ENCODE measurements at regions not wholly inside any gene's neighbourhood (a gene's known extent, or its start where the extent isn't known, plus 50 kb on each side); places are given as distances from the start of the nearest gene placed in this dataset.
"Not testable (repeated sequence)": the region's sequence is repeated elsewhere in the genome, so short reads cannot be mapped to it uniquely, and the experiment has no call there.

GRCh38 chr4:110332483-110332882 lies 134.1 kb upstream of the ELOVL6 start:
- BruUV-seq (replicated peaks) = no TSS peak
- H3K4me3 ChIP-seq (ENCODE audit: low read depth in 2 of 2, low read length in 2 of 2) = no peak overlapping the region
- DNase-seq (ENCODE audit: low read depth, low spot score) = no peak
- no peaks in the 10 kb centered on the region for H3K36me3 ChIP-seq (ENCODE audit: control insufficient read depth, insufficient read depth, low read length)
- ATAC-seq = no peak
- in situ Hi-C loops (cut with HindIII; ENCODE audit: low pct_unique_long_range_greater_than_20kb, low sequenced_read_pairs) = no loop called here
- CTCF ChIA-PET = no interaction called here
- no peaks in the 10 kb centered on the region for H3K4me1 ChIP-seq (ENCODE audit: control insufficient read depth, insufficient read depth, low read length)
- TF ChIP-seq CTCF (IDR thresholded peaks at IDR 0.05) (no peak), TCF7L2 (IDR thresholded peaks at IDR 0.05; ENCODE audit: low read depth, low read length) (no peak), POLR2AphosphoS5 (IDR thresholded peaks at IDR 0.05; ENCODE audit: low read depth, low read length) (no peak), SIN3A (IDR thresholded peaks at IDR 0.05; ENCODE audit: borderline replicate concordance, insufficient read depth, low read depth, low read length) (no peak)
- TF ChIP-seq, protein P1, sequence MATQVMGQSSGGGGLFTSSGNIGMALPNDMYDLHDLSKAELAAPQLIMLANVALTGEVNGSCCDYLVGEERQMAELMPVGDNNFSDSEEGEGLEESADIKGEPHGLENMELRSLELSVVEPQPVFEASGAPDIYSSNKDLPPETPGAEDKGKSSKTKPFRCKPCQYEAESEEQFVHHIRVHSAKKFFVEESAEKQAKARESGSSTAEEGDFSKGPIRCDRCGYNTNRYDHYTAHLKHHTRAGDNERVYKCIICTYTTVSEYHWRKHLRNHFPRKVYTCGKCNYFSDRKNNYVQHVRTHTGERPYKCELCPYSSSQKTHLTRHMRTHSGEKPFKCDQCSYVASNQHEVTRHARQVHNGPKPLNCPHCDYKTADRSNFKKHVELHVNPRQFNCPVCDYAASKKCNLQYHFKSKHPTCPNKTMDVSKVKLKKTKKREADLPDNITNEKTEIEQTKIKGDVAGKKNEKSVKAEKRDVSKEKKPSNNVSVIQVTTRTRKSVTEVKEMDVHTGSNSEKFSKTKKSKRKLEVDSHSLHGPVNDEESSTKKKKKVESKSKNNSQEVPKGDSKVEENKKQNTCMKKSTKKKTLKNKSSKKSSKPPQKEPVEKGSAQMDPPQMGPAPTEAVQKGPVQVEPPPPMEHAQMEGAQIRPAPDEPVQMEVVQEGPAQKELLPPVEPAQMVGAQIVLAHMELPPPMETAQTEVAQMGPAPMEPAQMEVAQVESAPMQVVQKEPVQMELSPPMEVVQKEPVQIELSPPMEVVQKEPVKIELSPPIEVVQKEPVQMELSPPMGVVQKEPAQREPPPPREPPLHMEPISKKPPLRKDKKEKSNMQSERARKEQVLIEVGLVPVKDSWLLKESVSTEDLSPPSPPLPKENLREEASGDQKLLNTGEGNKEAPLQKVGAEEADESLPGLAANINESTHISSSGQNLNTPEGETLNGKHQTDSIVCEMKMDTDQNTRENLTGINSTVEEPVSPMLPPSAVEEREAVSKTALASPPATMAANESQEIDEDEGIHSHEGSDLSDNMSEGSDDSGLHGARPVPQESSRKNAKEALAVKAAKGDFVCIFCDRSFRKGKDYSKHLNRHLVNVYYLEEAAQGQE (IDR thresholded peaks at IDR 0.05; ENCODE audit: insufficient read depth in 1 of 2, low read depth in 2 of 2, low read length in 1 of 2) = no peak
- H3K27ac ChIP-seq (ENCODE audit: low read length) = no peak overlapping the region
- intact Hi-C loops (cut with micrococcal nuclease; ENCODE audit: unreplicated experiment) = no loop called here
- H3K9me3 ChIP-seq (ENCODE audit: control insufficient read depth, insufficient read depth, low read depth, low read length) = no peaks in the 10 kb centered on the region
- H3K27me3 ChIP-seq (ENCODE audit: control insufficient read depth, insufficient read depth, low read length) = no peaks in the 10 kb centered on the region
- POLR2A ChIA-PET = no interaction called here

GRCh38 chr4:110326426-110326825 lies 128.0 kb upstream of the ELOVL6 start:
- H3K4me3 ChIP-seq (ENCODE audit: low read depth in 2 of 2, low read length in 2 of 2); H3K27me3 ChIP-seq (ENCODE audit: control insufficient read depth, insufficient read depth, low read length); intact Hi-C loops (cut with micrococcal nuclease; ENCODE audit: unreplicated experiment); CTCF ChIA-PET; DNase-seq (ENCODE audit: low read depth, low spot score); H3K27ac ChIP-seq (ENCODE audit: low read length); ATAC-seq; H3K36me3 ChIP-seq (ENCODE audit: control insufficient read depth, insufficient read depth, low read length); H3K4me1 ChIP-seq (ENCODE audit: control insufficient read depth, insufficient read depth, low read length); POLR2A ChIA-PET; in situ Hi-C loops (cut with HindIII; ENCODE audit: low pct_unique_long_range_greater_than_20kb, low sequenced_read_pairs); BruUV-seq (replicated peaks); H3K9me3 ChIP-seq (ENCODE audit: control insufficient read depth, insufficient read depth, low read depth, low read length): not testable (repeated sequence)

DNA sequence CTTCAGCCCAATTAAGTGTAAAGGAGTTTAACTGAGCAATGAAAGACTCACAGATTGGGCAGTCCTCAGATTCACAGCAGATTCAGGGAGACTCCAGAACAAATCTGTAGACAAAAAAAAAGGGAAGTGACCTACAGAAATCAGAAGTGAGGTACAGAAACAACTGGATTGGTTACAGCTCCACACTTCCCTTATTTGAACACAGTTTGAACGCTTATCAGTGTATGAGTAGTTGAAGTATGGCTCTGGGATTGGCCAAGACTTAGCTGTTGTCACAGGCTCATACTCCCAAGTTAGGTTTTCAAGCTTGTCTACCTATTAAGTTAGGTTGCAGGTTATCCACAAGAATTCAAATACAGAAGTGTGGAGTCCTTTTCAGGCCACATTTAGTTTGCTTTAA lies 112.4 kb upstream of the ELOVL6 start:
- ChIA-PET CTCF (no interaction called here), POLR2A (no interaction called here)
- no peaks in the 10 kb centered on the region for H3K27me3 ChIP-seq (ENCODE audit: control insufficient read depth, insufficient read depth, low read length)
- no peaks in the 10 kb centered on the region for H3K36me3 ChIP-seq (ENCODE audit: control insufficient read depth, insufficient read depth, low read length)
- TF ChIP-seq CTCF (IDR thresholded peaks at IDR 0.05) = no peak
- TF ChIP-seq, protein P1 (IDR thresholded peaks at IDR 0.05; ENCODE audit: insufficient read depth in 1 of 2, low read depth in 2 of 2, low read length in 1 of 2) = no peak
- TF ChIP-seq POLR2AphosphoS5 (IDR thresholded peaks at IDR 0.05; ENCODE audit: low read depth, low read length) = no peak
- no peak for TF ChIP-seq TCF7L2 (IDR thresholded peaks at IDR 0.05; ENCODE audit: low read depth, low read length)
- no peak for TF ChIP-seq SIN3A (IDR thresholded peaks at IDR 0.05; ENCODE audit: borderline replicate concordance, insufficient read depth, low read depth, low read length)
- in situ Hi-C loops (cut with HindIII; ENCODE audit: low pct_unique_long_range_greater_than_20kb, low sequenced_read_pairs) = no loop called here
- ATAC-seq (no peak), DNase-seq (ENCODE audit: low read depth, low spot score) (no peak)
- no peaks in the 10 kb centered on the region for H3K9me3 ChIP-seq (ENCODE audit: control insufficient read depth, insufficient read depth, low read depth, low read length)
- H3K4me3 ChIP-seq (ENCODE audit: low read depth in 2 of 2, low read length in 2 of 2) = no peak overlapping the region
- intact Hi-C loops (cut with micrococcal nuclease; ENCODE audit: unreplicated experiment) = loop anchor here (10.0 kb wide), 1 partner anchor 306 kb away; no protein-coding TSS in a partner anchor
- no peak overlapping the region for H3K27ac ChIP-seq (ENCODE audit: low read length)
- BruUV-seq (replicated peaks) = no TSS peak
- no peaks in the 10 kb centered on the region for H3K4me1 ChIP-seq (ENCODE audit: control insufficient read depth, insufficient read depth, low read length)
